ENCODE measurements at regions not wholly inside any gene's neighbourhood (a gene's known extent, or its start where the extent isn't known, plus 50 kb on each side); places are given as distances from the start of the nearest gene placed in this dataset.

DNA sequence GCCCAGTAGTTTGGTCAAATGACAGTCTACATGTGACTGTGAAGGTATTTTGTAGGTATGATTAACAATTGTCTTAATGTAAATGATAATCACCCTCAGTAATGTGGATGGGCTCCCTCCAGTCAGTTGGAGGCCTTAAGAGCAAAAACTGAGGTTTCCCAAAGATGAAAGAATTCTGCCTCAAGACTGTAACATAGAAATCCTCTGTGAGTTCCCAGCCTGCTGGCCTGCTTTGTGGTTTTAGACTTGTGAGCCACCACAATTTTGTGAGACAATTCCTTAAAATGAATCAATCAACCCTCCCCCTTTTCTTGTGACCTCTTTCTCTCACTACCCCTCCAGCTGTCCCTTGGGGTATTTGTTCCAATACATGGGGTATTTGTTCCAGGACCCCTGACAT is 226.4 kb upstream of the DPYD start (continued):
- TF ChIP-seq, protein P1, sequence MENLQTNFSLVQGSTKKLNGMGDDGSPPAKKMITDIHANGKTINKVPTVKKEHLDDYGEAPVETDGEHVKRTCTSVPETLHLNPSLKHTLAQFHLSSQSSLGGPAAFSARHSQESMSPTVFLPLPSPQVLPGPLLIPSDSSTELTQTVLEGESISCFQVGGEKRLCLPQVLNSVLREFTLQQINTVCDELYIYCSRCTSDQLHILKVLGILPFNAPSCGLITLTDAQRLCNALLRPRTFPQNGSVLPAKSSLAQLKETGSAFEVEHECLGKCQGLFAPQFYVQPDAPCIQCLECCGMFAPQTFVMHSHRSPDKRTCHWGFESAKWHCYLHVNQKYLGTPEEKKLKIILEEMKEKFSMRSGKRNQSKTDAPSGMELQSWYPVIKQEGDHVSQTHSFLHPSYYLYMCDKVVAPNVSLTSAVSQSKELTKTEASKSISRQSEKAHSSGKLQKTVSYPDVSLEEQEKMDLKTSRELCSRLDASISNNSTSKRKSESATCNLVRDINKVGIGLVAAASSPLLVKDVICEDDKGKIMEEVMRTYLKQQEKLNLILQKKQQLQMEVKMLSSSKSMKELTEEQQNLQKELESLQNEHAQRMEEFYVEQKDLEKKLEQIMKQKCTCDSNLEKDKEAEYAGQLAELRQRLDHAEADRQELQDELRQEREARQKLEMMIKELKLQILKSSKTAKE (IDR thresholded peaks at IDR 0.05; ENCODE audit: low read depth, poor library complexity, severe bottlenecking) = no peak
- TF ChIP-seq RAD21 (IDR thresholded peaks at IDR 0.05; ENCODE audit: insufficient read depth, low read depth, low read length) (no peak), PML (IDR thresholded peaks at IDR 0.05; ENCODE audit: low read length) (no peak), DPF2 (IDR thresholded peaks at IDR 0.05) (no peak), BCLAF1 (IDR thresholded peaks at IDR 0.05) (no peak)

DNA sequence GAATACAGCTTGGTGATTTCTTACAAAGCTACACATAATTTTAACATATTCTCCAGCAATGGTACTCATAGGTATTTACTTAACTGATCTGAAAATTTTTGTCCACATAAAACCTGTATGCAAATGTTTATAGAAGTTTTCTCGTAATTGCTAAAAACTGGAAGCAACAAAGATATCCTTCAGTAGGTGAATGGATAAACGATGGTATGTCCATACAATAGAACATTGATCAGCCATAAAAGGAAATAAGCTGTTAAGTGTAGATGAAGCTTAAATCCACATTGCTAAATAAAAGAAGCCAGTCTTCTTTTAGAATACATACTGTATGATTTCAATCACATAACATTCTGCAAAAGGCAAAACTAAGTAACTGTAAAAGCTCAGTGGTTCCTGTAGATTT is 224.8 kb upstream of the DPYD start:
- Histone ChIP-seq H3K4me2 (ENCODE audit: control insufficient read depth, insufficient read depth) (no peak overlapping the region), H3K36me3 (ENCODE audit: control insufficient read depth in 2 of 2, insufficient read depth in 2 of 2, low read length in 1 of 2) (no peaks in the 10 kb centered on the region), H2AFZ (ENCODE audit: control insufficient read depth, low read depth, low read length) (no peak overlapping the region), H3K27me3 (replicated peaks in 1 of 2; ENCODE audit: control insufficient read depth in 2 of 2, insufficient read depth in 2 of 2, low read length in 1 of 2) (no peaks in the 10 kb centered on the region), H3K4me1 (ENCODE audit: control insufficient read depth, insufficient read depth, low read length) (no peaks in the 10 kb centered on the region), H3K9me3 (replicated peaks; ENCODE audit: control insufficient read depth, insufficient read depth, low read length) (no peaks in the 10 kb centered on the region), H3K79me2 (ENCODE audit: control insufficient read depth, insufficient read depth, low read length) (no peaks in the 10 kb centered on the region), H4K20me1 (ENCODE audit: control insufficient read depth, insufficient read depth) (no peaks in the 10 kb centered on the region), H3K4me3 (no peak overlapping the region), H3K27ac (ENCODE audit: control insufficient read depth, insufficient read depth) (no peak overlapping the region), H3K9ac (ENCODE audit: control insufficient read depth, insufficient read depth, low read length) (no peak overlapping the region)
- ChIA-PET CTCF (no interaction called here), SMC1A (ENCODE audit: uncharacterized antibody, unreplicated experiment) (no interaction called here), POLR2A (interaction anchor here (0.6 kb wide), 1 partner anchor 116 kb away, joined by 3 read pairs; no protein-coding TSS in a partner anchor), RAD21 (ENCODE audit: unreplicated experiment) (no interaction called here)
- FAIRE-seq (no peak), ATAC-seq (no peak), DNase-seq (ENCODE audit: low read depth, low spot score) (no peak)
- in situ Hi-C loops (cut with MboI) (no loop called here), intact Hi-C loops (cut with micrococcal nuclease; ENCODE audit: unreplicated experiment) (no loop called here)
- no TSS peak for BruUV-seq (replicated peaks)
- TF ChIP-seq, protein P2, sequence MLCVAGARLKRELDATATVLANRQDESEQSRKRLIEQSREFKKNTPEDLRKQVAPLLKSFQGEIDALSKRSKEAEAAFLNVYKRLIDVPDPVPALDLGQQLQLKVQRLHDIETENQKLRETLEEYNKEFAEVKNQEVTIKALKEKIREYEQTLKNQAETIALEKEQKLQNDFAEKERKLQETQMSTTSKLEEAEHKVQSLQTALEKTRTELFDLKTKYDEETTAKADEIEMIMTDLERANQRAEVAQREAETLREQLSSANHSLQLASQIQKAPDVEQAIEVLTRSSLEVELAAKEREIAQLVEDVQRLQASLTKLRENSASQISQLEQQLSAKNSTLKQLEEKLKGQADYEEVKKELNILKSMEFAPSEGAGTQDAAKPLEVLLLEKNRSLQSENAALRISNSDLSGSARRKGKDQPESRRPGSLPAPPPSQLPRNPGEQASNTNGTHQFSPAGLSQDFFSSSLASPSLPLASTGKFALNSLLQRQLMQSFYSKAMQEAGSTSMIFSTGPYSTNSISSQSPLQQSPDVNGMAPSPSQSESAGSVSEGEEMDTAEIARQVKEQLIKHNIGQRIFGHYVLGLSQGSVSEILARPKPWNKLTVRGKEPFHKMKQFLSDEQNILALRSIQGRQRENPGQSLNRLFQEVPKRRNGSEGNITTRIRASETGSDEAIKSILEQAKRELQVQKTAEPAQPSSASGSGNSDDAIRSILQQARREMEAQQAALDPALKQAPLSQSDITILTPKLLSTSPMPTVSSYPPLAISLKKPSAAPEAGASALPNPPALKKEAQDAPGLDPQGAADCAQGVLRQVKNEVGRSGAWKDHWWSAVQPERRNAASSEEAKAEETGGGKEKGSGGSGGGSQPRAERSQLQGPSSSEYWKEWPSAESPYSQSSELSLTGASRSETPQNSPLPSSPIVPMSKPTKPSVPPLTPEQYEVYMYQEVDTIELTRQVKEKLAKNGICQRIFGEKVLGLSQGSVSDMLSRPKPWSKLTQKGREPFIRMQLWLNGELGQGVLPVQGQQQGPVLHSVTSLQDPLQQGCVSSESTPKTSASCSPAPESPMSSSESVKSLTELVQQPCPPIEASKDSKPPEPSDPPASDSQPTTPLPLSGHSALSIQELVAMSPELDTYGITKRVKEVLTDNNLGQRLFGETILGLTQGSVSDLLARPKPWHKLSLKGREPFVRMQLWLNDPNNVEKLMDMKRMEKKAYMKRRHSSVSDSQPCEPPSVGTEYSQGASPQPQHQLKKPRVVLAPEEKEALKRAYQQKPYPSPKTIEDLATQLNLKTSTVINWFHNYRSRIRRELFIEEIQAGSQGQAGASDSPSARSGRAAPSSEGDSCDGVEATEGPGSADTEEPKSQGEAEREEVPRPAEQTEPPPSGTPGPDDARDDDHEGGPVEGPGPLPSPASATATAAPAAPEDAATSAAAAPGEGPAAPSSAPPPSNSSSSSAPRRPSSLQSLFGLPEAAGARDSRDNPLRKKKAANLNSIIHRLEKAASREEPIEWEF (IDR thresholded peaks at IDR 0.05; ENCODE audit: insufficient replicate concordance, low read depth, low read length) = no peak
- no peak for TF ChIP-seq MTA2 (IDR thresholded peaks at IDR 0.05; ENCODE audit: low read depth)
- TF ChIP-seq NBN (IDR thresholded peaks at IDR 0.05) = no peak
- no peak for TF ChIP-seq IRF4 (IDR thresholded peaks at IDR 0.05; ENCODE audit: low read depth, low read length)
- TF ChIP-seq TCF3 (IDR thresholded peaks at IDR 0.05; ENCODE audit: borderline replicate concordance, insufficient read depth, low read depth, low read length) = no peak
- TF ChIP-seq, protein P3, sequence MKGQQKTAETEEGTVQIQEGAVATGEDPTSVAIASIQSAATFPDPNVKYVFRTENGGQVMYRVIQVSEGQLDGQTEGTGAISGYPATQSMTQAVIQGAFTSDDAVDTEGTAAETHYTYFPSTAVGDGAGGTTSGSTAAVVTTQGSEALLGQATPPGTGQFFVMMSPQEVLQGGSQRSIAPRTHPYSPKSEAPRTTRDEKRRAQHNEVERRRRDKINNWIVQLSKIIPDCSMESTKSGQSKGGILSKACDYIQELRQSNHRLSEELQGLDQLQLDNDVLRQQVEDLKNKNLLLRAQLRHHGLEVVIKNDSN (IDR thresholded peaks at IDR 0.05; ENCODE audit: borderline replicate concordance, extremely low read length, insufficient read depth, low read depth, low read length) = no peak
- WGBS (ENCODE audit: insufficient coverage, insufficient replicate concordance, low lambda C conversion rate, missing lambda C conversion rate) = 24% methylated on average over 2 of the region's 2 CpGs

Data from GM12878 (cell line).